ENCODE measurements at regions not wholly inside any gene's neighbourhood (a gene's known extent, or its start where the extent isn't known, plus 50 kb on each side); places are given as distances from the start of the nearest gene placed in this dataset.

DNA sequence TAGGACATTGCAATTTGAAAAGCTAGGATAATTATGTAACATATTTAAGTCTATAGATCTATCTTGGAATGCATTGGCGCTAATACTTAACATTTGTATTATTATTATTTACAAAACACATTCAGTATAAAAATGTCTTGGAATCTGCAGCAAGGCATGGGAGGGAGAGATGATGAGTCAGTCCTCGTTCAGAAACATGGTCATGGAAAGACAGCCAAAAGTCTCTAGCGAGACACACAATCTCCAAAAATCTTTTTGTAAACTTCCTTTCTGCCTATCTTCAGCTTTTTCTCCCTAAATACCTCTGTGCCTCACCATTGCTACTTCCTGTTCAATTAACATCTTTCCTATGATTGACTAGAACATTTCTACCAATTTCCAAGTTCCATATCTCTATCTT lies 188.4 kb upstream of the CACNA2D1 start:
- no peaks in the 10 kb centered on the region for H3K9me3 ChIP-seq (ENCODE audit: low read length)
- no peaks in the 10 kb centered on the region for H4K20me1 ChIP-seq (ENCODE audit: insufficient read depth)
- no peaks in the 10 kb centered on the region for H3F3A ChIP-seq (ENCODE audit: insufficient read depth, low read length, poor library complexity, severe bottlenecking)
- H3K36me3 ChIP-seq (ENCODE audit: insufficient read depth, low read length): no peaks in the 10 kb centered on the region
- H3K4me3 ChIP-seq (ENCODE audit: low read length): no peak overlapping the region
- H3K4me2 ChIP-seq (ENCODE audit: low read length): no peak overlapping the region
- no peaks in the 10 kb centered on the region for H3K79me2 ChIP-seq (replicated peaks; ENCODE audit: insufficient read depth, low read length)
- TF ChIP-seq, protein P1, sequence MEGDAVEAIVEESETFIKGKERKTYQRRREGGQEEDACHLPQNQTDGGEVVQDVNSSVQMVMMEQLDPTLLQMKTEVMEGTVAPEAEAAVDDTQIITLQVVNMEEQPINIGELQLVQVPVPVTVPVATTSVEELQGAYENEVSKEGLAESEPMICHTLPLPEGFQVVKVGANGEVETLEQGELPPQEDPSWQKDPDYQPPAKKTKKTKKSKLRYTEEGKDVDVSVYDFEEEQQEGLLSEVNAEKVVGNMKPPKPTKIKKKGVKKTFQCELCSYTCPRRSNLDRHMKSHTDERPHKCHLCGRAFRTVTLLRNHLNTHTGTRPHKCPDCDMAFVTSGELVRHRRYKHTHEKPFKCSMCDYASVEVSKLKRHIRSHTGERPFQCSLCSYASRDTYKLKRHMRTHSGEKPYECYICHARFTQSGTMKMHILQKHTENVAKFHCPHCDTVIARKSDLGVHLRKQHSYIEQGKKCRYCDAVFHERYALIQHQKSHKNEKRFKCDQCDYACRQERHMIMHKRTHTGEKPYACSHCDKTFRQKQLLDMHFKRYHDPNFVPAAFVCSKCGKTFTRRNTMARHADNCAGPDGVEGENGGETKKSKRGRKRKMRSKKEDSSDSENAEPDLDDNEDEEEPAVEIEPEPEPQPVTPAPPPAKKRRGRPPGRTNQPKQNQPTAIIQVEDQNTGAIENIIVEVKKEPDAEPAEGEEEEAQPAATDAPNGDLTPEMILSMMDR (IDR thresholded peaks at IDR 0.05; ENCODE audit: poor library complexity, severe bottlenecking): no peak
- no peaks in the 10 kb centered on the region for H3K9me2 ChIP-seq (ENCODE audit: insufficient read depth, low read length)
- H2AFZ ChIP-seq (ENCODE audit: low read depth, low read length): no peak overlapping the region
- H3K27me3 ChIP-seq (ENCODE audit: insufficient read depth, low read depth, low read length): no peaks in the 10 kb centered on the region
- H3K9ac ChIP-seq (ENCODE audit: low read length): no peak overlapping the region
- H3K27ac ChIP-seq (ENCODE audit: low read length): no peak overlapping the region

DNA sequence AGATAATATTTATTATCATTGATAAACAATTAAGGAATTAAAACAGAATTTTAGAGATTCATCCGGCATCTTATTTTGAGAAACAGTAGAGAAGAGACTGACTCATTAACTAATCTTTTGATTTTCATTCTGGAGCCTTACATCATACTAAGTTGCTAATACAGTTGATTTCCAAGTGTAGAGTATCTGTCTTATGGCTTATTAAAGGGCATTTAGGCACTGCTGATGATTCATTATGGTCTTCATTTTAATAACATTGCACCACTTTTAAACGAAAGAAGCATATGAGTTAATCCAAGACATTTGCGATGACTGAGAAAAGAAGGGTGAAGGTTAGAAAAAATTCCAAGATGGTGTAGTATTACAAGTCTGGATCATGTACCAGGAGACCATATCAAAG lies 186.0 kb upstream of the CACNA2D1 start:
- Histone ChIP-seq H3K9me3 (ENCODE audit: low read length) (no peaks in the 10 kb centered on the region), H3F3A (ENCODE audit: insufficient read depth, low read length, poor library complexity, severe bottlenecking) (no peaks in the 10 kb centered on the region), H3K27me3 (ENCODE audit: insufficient read depth, low read depth, low read length) (no peaks in the 10 kb centered on the region), H3K9ac (ENCODE audit: low read length) (no peak overlapping the region), H3K9me2 (ENCODE audit: insufficient read depth, low read length) (no peaks in the 10 kb centered on the region), H3K79me2 (replicated peaks; ENCODE audit: insufficient read depth, low read length) (no peaks in the 10 kb centered on the region), H3K27ac (ENCODE audit: low read length) (no peak overlapping the region), H3K4me3 (ENCODE audit: low read length) (no peak overlapping the region), H3K4me2 (ENCODE audit: low read length) (no peak overlapping the region), H4K20me1 (ENCODE audit: insufficient read depth) (no peaks in the 10 kb centered on the region), H3K36me3 (ENCODE audit: insufficient read depth, low read length) (no peaks in the 10 kb centered on the region), H2AFZ (ENCODE audit: low read depth, low read length) (no peak overlapping the region)
- no peak for TF ChIP-seq RAD21 (conservative IDR thresholded peaks at IDR 0.05)
- TF ChIP-seq, protein P1 (IDR thresholded peaks at IDR 0.05; ENCODE audit: poor library complexity, severe bottlenecking): no peak
- no peak for TF ChIP-seq POLR2AphosphoS5 (IDR thresholded peaks at IDR 0.05)
- no peak for TF ChIP-seq SMC3 (conservative IDR thresholded peaks at IDR 0.05; ENCODE audit: poor library complexity)
- TF ChIP-seq TAF1 (IDR thresholded peaks at IDR 0.05; ENCODE audit: low read depth): no peak
- TF ChIP-seq, protein P2, sequence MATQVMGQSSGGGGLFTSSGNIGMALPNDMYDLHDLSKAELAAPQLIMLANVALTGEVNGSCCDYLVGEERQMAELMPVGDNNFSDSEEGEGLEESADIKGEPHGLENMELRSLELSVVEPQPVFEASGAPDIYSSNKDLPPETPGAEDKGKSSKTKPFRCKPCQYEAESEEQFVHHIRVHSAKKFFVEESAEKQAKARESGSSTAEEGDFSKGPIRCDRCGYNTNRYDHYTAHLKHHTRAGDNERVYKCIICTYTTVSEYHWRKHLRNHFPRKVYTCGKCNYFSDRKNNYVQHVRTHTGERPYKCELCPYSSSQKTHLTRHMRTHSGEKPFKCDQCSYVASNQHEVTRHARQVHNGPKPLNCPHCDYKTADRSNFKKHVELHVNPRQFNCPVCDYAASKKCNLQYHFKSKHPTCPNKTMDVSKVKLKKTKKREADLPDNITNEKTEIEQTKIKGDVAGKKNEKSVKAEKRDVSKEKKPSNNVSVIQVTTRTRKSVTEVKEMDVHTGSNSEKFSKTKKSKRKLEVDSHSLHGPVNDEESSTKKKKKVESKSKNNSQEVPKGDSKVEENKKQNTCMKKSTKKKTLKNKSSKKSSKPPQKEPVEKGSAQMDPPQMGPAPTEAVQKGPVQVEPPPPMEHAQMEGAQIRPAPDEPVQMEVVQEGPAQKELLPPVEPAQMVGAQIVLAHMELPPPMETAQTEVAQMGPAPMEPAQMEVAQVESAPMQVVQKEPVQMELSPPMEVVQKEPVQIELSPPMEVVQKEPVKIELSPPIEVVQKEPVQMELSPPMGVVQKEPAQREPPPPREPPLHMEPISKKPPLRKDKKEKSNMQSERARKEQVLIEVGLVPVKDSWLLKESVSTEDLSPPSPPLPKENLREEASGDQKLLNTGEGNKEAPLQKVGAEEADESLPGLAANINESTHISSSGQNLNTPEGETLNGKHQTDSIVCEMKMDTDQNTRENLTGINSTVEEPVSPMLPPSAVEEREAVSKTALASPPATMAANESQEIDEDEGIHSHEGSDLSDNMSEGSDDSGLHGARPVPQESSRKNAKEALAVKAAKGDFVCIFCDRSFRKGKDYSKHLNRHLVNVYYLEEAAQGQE (IDR thresholded peaks at IDR 0.05; ENCODE audit: borderline replicate concordance): no peak
- no peak for TF ChIP-seq MXI1 (conservative IDR thresholded peaks at IDR 0.05; ENCODE audit: poor library complexity, severe bottlenecking)
- TF ChIP-seq EZH2 (IDR thresholded peaks at IDR 0.05; ENCODE audit: borderline replicate concordance, insufficient read depth, low read length, poor library complexity, severe bottlenecking): no peak
- TF ChIP-seq EP300 (conservative IDR thresholded peaks at IDR 0.05; ENCODE audit: poor library complexity, severe bottlenecking): no peak

All from neural cell (in vitro differentiated cells).